Stimulated activated CD4-positive, alpha-beta T cell treated with anti-CD3 and anti-CD28 coated beads, Interleukin-1b, Interleukin-23, amount 100 ng/mL, for 24 hours (primary cell): ENCODE measurements at regions not wholly inside any gene's neighbourhood (a gene's known extent, or its start where the extent isn't known, plus 50 kb on each side); places are given as distances from the start of the nearest gene placed in this dataset.
"Not testable (repeated sequence)": the region's sequence is repeated elsewhere in the genome, so short reads cannot be mapped to it uniquely, and the experiment has no call there.

Experiments
- DNase-seq, 4 experiments: peaks; one replicate each; pipeline ENCODE4 v3.0.0-alpha.2; 2020; ENCODE audit warnings: low read depth in 4 of 4, low spot score in 1 of 4

GRCh38 chr4:77504407-77504806, 101.2 kb upstream of the CXCL13 start:
- no peak for DNase-seq

GRCh38 chr4:77505275-77505957, 100.2 kb upstream of the CXCL13 start:
- no peak for DNase-seq

GRCh38 chr4:77505958-77506319, 99.7 kb upstream of the CXCL13 start:
- DNase-seq: no peak

- DNase-seq: no peak
Observed at GRCh38 chr4:77510367-77510766, 95.3 kb upstream of the CXCL13 start.

- no peak for DNase-seq
Observed at GRCh38 chr4:77525538-77525937, 80.1 kb upstream of the CXCL13 start.

GRCh38 chr4:77527900-77528299, 77.7 kb upstream of the CXCL13 start:
- not testable (repeated sequence) for DNase-seq

- DNase-seq: no peak
Observed at GRCh38 chr4:77538144-77538543, 67.5 kb upstream of the CXCL13 start.

GRCh38 chr4:77538574-77539157, 67.0 kb upstream of the CXCL13 start:
- DNase-seq: no peak
